HepG2 (cell line): ENCODE measurements at regions not wholly inside any gene's neighbourhood (a gene's known extent, or its start where the extent isn't known, plus 50 kb on each side); places are given as distances from the start of the nearest gene placed in this dataset.

Experiments used
- ATAC-seq: fragments of 200-7000 bp; cut with Tn5 transposase; 3 replicates; pipeline ENCODE4 v1.9.1; 2020; ENCODE audit warnings: mild to moderate bottlenecking, moderate library complexity
- BruUV-seq: library from RNA; stranded (reverse); fragments of 400-500 nt; replicated peaks from 2 replicates; lab custom pipeline; 2021; lab: Mats Ljungman, UMichigan
- CTCF ChIA-PET: fragments of 300-600 bp; formaldehyde crosslinking; extraction: SDS; loops from one replicate; lab custom pipeline; 2021; ENCODE audit warnings: low total read pairs, inconsistent platforms, low intra/inter-chr PET ratio; lab: Yijun Ruan, JAX
- POLR2A ChIA-PET: fragments of 350-600 bp; sonication (Branson Sonifier 250); formaldehyde crosslinking; loops from one replicate; lab custom pipeline; 2020; ENCODE audit warnings: antibody characterized with exemption, inconsistent platforms; lab: Yijun Ruan, JAX
- DNase-seq: peaks from one replicate; pipeline ENCODE4 v3.0.0-alpha.2; 2015; ENCODE audit warnings: low spot score
- FAIRE-seq: peaks from 3 replicates; lab custom pipeline; 2011; peaks lifted over from hg19 to GRCh38; lab: Jason Lieb, UNC
- H2AFZ ChIP-seq: one replicate; pipeline ENCODE4 v1.6.1; 2011; ENCODE audit warnings: low read length, inconsistent platforms
- H3K27ac ChIP-seq: fragments of 300-600 bp; 3 replicates; pipeline ENCODE4 v1.8.0; 2011; ENCODE audit warnings: mixed run types, mild to moderate bottlenecking, mixed read lengths, low read length, inconsistent platforms; ENCODE audit not compliant: insufficient read depth; ENCODE audit errors: extremely low read length
- H3K27me3 ChIP-seq, 2 experiments: fragments of 200-600 bp in 1 of 2; 2 replicates in 1 of 2; 3 replicates in 1 of 2; pipeline versions ENCODE4 v1.6.0 to v1.8.0; 2011; ENCODE audit warnings: low read length in 2 of 2, mild to moderate bottlenecking in 2 of 2, moderate library complexity in 2 of 2, inconsistent platforms in 1 of 2; ENCODE audit not compliant: insufficient read depth in 2 of 2, control insufficient read depth in 1 of 2
- H3K36me3 ChIP-seq, 2 experiments: fragments of 200-600 bp in 1 of 2; replicated peaks in 1 of 2; 2 replicates in 1 of 2; 3 replicates in 1 of 2; pipeline versions ENCODE4 v1.5.1 to v1.8.0; 2011; ENCODE audit warnings: low read length in 2 of 2, inconsistent platforms in 1 of 2; ENCODE audit not compliant: insufficient read depth in 2 of 2, control insufficient read depth in 1 of 2
- H3K4me1 ChIP-seq: 2 replicates; pipeline ENCODE4 v1.5.1; 2012; ENCODE audit warnings: low read length, inconsistent platforms; ENCODE audit not compliant: insufficient read depth
- H3K4me2 ChIP-seq: 2 replicates; pipeline ENCODE4 v1.6.0; 2011; ENCODE audit warnings: low read depth, low read length, inconsistent platforms
- H3K4me3 ChIP-seq, 3 experiments: fragments of 200-600 bp in 1 of 3; sonication (generic), shearing (Covaris generic) in 1 of 3; replicated peaks in 1 of 3; 2 replicates each; pipeline ENCODE4 v1.5.1; 2011 to 2016; ENCODE audit warnings: low read length in 3 of 3, inconsistent platforms in 2 of 3, low read depth in 2 of 3, mild to moderate bottlenecking in 2 of 3, control low read depth in 1 of 3, mixed read lengths in 1 of 3; ENCODE audit not compliant: insufficient read depth in 1 of 3
- H3K79me2 ChIP-seq: one replicate; pipeline ENCODE4 v1.6.1; 2011; ENCODE audit warnings: low read length, inconsistent platforms; ENCODE audit not compliant: insufficient read depth
- H3K9ac ChIP-seq: 2 replicates; pipeline ENCODE4 v1.6.0; 2011; ENCODE audit warnings: mild to moderate bottlenecking, low read depth, low read length, inconsistent platforms; ENCODE audit not compliant: insufficient read depth
- H3K9me3 ChIP-seq: 2 replicates; pipeline ENCODE4 v1.5.1; 2012; ENCODE audit warnings: mild to moderate bottlenecking, low read length
- H4K20me1 ChIP-seq: 2 replicates; pipeline ENCODE4 v1.6.0; 2011; ENCODE audit warnings: inconsistent platforms, mild to moderate bottlenecking, low read length, moderate library complexity; ENCODE audit not compliant: insufficient read depth
- CHD2 ChIP-seq: IDR thresholded peaks from 2 replicates; pipeline ENCODE4 v1.6.1; 2011; ENCODE audit warnings: low read depth, low read length, improper control_type of control experiment
- GATAD1 ChIP-seq: IDR thresholded peaks from 2 replicates; pipeline ENCODE4 v1.6.1; 2016; ENCODE audit warnings: missing genetic modification reagents, missing compliant biosample characterization
- HNF1A ChIP-seq, 2 experiments: sonication (generic) in 1 of 2; formaldehyde crosslinking in 1 of 2; IDR thresholded peaks; 2 replicates each; pipeline versions ENCODE4 v1.4.0 to v1.6.1; 2016 to 2020; ENCODE audit warnings: borderline replicate concordance in 1 of 2, low read depth in 1 of 2, mild to moderate bottlenecking in 1 of 2, missing genetic modification reagents in 1 of 2
- HNRNPK ChIP-seq: fragments of 200-400 bp; formaldehyde crosslinking; IDR thresholded peaks from 2 replicates; pipeline ENCODE4 v1.6.1; 2018; ENCODE audit warnings: low read length, low read depth, moderate library complexity, mild to moderate bottlenecking; ENCODE audit not compliant: poor library complexity, severe bottlenecking
- HOXA7 ChIP-seq: sonication (generic); formaldehyde crosslinking; IDR thresholded peaks from 2 replicates; pipeline ENCODE4 v1.8.1; 2022; ENCODE audit warnings: mild to moderate bottlenecking, missing genetic modification reagents, moderate library complexity
- MNT ChIP-seq: fragments of 450-650 bp; IDR thresholded peaks from 2 replicates; pipeline ENCODE4 v1.6.1; 2016
- NBN ChIP-seq: fragments of 450-650 bp; conservative IDR thresholded peaks from 2 replicates; pipeline ENCODE4 v1.6.1; 2017
- REL ChIP-seq: sonication (generic); formaldehyde crosslinking; conservative IDR thresholded peaks from 2 replicates; pipeline ENCODE4 v1.8.0; 2022; ENCODE audit warnings: mild to moderate bottlenecking, missing genetic modification reagents, moderate library complexity
- TEF ChIP-seq: sonication (generic); formaldehyde crosslinking; IDR thresholded peaks from 2 replicates; pipeline ENCODE4 v1.5.0; 2020; ENCODE audit warnings: missing genetic modification reagents
- ZBTB37 ChIP-seq: sonication (generic); formaldehyde crosslinking; IDR thresholded peaks from 2 replicates; pipeline ENCODE4 v1.4.0; 2020; ENCODE audit warnings: mild to moderate bottlenecking, missing genetic modification reagents
- ZBTB38 ChIP-seq: sonication (generic); formaldehyde crosslinking; IDR thresholded peaks from 2 replicates; pipeline ENCODE4 v1.5.1; 2020; ENCODE audit warnings: mild to moderate bottlenecking, missing genetic modification reagents
- ZNF615 ChIP-seq: sonication (generic); formaldehyde crosslinking; IDR thresholded peaks from 2 replicates; pipeline ENCODE4 v1.5.0; 2020; ENCODE audit warnings: mild to moderate bottlenecking, missing genetic modification reagents, borderline replicate concordance
- ZXDC ChIP-seq: sonication (generic); formaldehyde crosslinking; IDR thresholded peaks from 2 replicates; pipeline ENCODE4 v1.5.0; 2020; ENCODE audit warnings: mild to moderate bottlenecking, missing genetic modification reagents
- WGBS: methylation state at CpG from one replicate; pipeline ENCODE4 v1.1.6; 2017; ENCODE audit warnings: low lambda C conversion rate; 5-methylcytosine and 5-hydroxymethylcytosine counted together
- in situ Hi-C: cut with HindIII; loops from 2 replicates; pipeline ENCODE4 v1.10.0; 2017; ENCODE audit warnings: low pct_unique_long_range_greater_than_20kb; ENCODE audit not compliant: extremely low pct_ligation_motif_present
- intact Hi-C: fragments of 100-400 bp; cut with micrococcal nuclease; formaldehyde crosslinking; loops from one replicate; pipeline ENCODE4 v1.10.0; 2022; ENCODE audit not compliant: unreplicated experiment

GRCh38 chr3:35081899-35082298 is 557.4 kb upstream of the ARPP21 start (continued):
- TF ChIP-seq CHD2 (no peak), ZBTB37 (CRISPR knock-in tag) (no peak), MNT (no peak)

- intact Hi-C loops (no loop called here), in situ Hi-C loops (no loop called here)
- no TSS peak for BruUV-seq
- no peak for DNase-seq
- Histone ChIP-seq H2AFZ (no peak overlapping the region), H3K36me3 (no peaks in the 10 kb centered on the region), H3K79me2 (no peaks in the 10 kb centered on the region), H3K4me1 (no peaks in the 10 kb centered on the region), H3K27ac (no peak overlapping the region), H3K4me2 (no peak overlapping the region), H4K20me1 (no peaks in the 10 kb centered on the region), H3K9me3 (peaks cover 92% of the 10 kb centered on the region), H3K9ac (no peak overlapping the region), H3K27me3 (no peaks in the 10 kb centered on the region), H3K4me3 (no peak overlapping the region)
- FAIRE-seq: no peak
- ChIA-PET CTCF (no interaction called here), POLR2A (no interaction called here)
- no peak for ATAC-seq
- WGBS: 0% methylated on average over 1 of the region's 1 CpG
- TF ChIP-seq ZNF615 (no peak), HNF1A (IDR thresholded peaks at IDR 0.05; ENCODE audit: low read depth) (no peak), HNF1A (CRISPR knock-in tag; IDR thresholded peaks at IDR 0.05; ENCODE audit: borderline replicate concordance) (no peak), GATAD1 (no peak), TEF (CRISPR knock-in tag) (no peak), HOXA7 (CRISPR knock-in tag) (no peak), REL (CRISPR knock-in tag) (no peak), ZBTB38 (no peak), ZXDC (CRISPR knock-in tag) (no peak), HNRNPK (no peak), NBN (no peak)
Observed at GRCh38 chr3:35088943-35089342, 550.4 kb upstream of the ARPP21 start.
